Activated CD4-positive, alpha-beta T cell treated with anti-CD3 and anti-CD28 coated beads, Interleukin-2, amount 10 ng/mL, durations not matched to agents 7 days and 5 days (primary cell): ENCODE measurements at regions not wholly inside any gene's neighbourhood (a gene's known extent, or its start where the extent isn't known, plus 50 kb on each side); places are given as distances from the start of the nearest gene placed in this dataset.
"Not testable (repeated sequence)": the region's sequence is repeated elsewhere in the genome, so short reads cannot be mapped to it uniquely, and the experiment has no call there.

Experiments
- CTCF ChIA-PET: fragments of 350-600 bp; sonication (Branson Sonifier 250); formaldehyde crosslinking; loops from one replicate; lab custom pipeline; 2021; ENCODE audit warnings: antibody characterized with exemption; lab: Charles Lee
- POLR2A ChIA-PET: fragments of 350-600 bp; sonication (Branson Sonifier 250); formaldehyde crosslinking; loops from one replicate; lab custom pipeline; 2021; ENCODE audit warnings: antibody characterized with exemption; lab: Charles Lee
- DNase-seq: peaks from one replicate; pipeline ENCODE4 v3.0.0-alpha.2; 2020
- H3K27ac Mint-ChIP-seq: one replicate; pipeline ENCODE4 v1.8.0; 2021; ENCODE audit warnings: mild to moderate bottlenecking, moderate library complexity, mixed read lengths
- H3K27me3 Mint-ChIP-seq: one replicate; pipeline ENCODE4 v1.8.0; 2021; ENCODE audit warnings: mixed read lengths
- H3K36me3 Mint-ChIP-seq: one replicate; pipeline ENCODE4 v1.8.0; 2021; ENCODE audit warnings: low read depth, mixed read lengths
- H3K4me1 Mint-ChIP-seq: one replicate; pipeline ENCODE4 v1.8.0; 2021; ENCODE audit warnings: mixed read lengths
- H3K4me3 Mint-ChIP-seq: one replicate; pipeline ENCODE4 v1.8.0; 2021; ENCODE audit warnings: mild to moderate bottlenecking, moderate library complexity, mixed read lengths
- H3K9me3 Mint-ChIP-seq: one replicate; pipeline ENCODE4 v1.8.0; 2021; ENCODE audit warnings: mixed read lengths

DNA sequence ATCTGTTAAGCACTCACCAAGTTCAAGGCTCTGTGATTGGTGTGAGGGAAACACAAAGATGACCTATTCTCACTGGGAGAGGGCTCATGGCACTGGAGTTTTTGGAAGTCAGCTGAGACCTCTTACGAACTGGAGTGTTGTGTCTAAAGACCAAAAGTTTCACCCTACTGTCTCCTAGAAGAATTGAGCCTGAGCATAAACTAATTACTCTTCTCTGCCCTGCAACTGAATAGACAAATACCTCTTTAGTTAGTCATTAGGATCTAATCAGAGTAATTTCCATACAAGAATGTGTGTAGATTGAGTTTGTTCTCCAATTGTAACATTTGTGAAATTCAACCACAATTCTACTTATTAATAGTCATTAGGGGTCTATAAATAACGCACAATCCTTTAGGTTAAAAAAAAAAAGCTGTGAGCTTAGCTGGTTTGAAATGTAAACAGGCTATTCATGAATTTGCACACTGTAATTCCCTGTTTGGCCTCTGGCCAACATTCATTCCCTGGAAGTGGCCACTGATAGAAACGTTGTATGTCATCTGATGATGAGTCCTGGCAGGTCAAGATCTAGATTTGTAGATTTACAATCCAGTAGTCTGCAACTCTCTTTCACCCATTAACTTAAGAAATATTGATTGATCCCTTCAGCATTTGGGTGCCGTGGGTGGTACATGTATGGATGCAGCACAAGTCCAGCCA, 76.8 kb upstream of the SOX14 start:
- no peaks in the 10 kb centered on the region for H3K9me3 Mint-ChIP-seq
- no peak overlapping the region for H3K27ac Mint-ChIP-seq
- H3K4me1 Mint-ChIP-seq: no peaks in the 10 kb centered on the region
- CTCF ChIA-PET: no interaction called here
- H3K27me3 Mint-ChIP-seq: no peaks in the 10 kb centered on the region
- no peaks in the 10 kb centered on the region for H3K36me3 Mint-ChIP-seq
- H3K4me3 Mint-ChIP-seq: no peak overlapping the region
- no peak for DNase-seq
- POLR2A ChIA-PET: no interaction called here

DNA sequence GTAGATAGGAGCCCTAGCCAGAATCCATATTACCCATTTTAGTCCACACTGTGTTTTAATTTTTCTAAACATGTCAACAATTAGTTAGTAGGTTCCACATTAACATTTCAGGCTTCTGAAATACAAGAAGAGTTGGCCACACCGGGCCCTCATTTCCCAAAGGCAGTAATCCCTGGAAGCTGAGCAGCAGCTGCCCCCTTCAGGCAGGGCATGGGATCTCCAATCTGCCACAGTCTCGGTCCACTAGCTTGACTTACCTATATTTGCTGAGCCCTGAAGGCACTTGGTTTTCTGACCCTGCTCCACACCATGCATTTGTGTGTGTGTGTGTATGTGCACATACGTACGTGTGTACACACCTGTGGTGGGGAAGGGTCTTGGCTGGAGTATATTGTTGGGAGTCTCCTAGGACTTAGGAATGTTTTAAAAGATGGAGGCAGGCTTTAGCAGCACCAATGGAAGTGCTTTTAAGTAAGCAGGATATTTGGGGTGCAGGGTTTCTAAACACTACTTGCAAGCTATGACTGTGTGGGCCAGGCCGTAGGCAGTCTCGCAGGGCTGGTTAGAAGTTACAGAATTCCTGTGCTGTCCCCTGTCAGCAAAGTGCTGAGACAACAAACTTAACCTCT, 71.2 kb upstream of the SOX14 start:
- no peak overlapping the region for H3K27ac Mint-ChIP-seq
- ChIA-PET CTCF (interaction anchor here (0.7 kb wide), 1 partner anchor 160 kb away, joined by 3 read pairs; no protein-coding TSS in a partner anchor), POLR2A (no interaction called here)
- H3K9me3 Mint-ChIP-seq: no peaks in the 10 kb centered on the region
- no peak overlapping the region for H3K4me3 Mint-ChIP-seq
- no peaks in the 10 kb centered on the region for H3K27me3 Mint-ChIP-seq
- H3K4me1 Mint-ChIP-seq: no peaks in the 10 kb centered on the region
- H3K36me3 Mint-ChIP-seq: no peaks in the 10 kb centered on the region
- no peak for DNase-seq

DNA sequence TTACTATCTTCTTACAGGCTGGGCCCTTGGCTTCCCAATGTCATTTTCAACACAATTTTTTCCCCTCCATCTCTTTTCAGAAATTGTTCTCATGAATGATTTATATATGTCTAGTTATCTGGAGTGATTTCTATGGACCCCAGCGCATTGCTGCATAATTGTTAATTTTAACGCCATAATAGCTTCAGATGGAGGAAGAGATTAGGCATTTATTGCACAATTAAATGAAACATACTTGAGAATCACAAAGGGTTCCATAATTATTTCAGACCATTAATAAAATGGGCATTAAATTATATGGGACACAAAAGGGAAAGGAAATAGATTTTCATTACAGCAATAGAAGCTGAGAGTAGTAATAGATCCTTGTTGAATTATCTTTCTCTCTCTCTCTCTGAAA, 70.3 kb upstream of the SOX14 start:
- POLR2A ChIA-PET: no interaction called here
- H3K4me1 Mint-ChIP-seq: no peaks in the 10 kb centered on the region
- H3K27ac Mint-ChIP-seq: no peak overlapping the region
- H3K4me3 Mint-ChIP-seq: no peak overlapping the region
- CTCF ChIA-PET: interaction anchor here (0.7 kb wide), 1 partner anchor 161 kb away, joined by 3 read pairs; no protein-coding TSS in a partner anchor
- H3K9me3 Mint-ChIP-seq: no peaks in the 10 kb centered on the region
- H3K36me3 Mint-ChIP-seq: no peaks in the 10 kb centered on the region
- no peaks in the 10 kb centered on the region for H3K27me3 Mint-ChIP-seq
- no peak for DNase-seq

DNA sequence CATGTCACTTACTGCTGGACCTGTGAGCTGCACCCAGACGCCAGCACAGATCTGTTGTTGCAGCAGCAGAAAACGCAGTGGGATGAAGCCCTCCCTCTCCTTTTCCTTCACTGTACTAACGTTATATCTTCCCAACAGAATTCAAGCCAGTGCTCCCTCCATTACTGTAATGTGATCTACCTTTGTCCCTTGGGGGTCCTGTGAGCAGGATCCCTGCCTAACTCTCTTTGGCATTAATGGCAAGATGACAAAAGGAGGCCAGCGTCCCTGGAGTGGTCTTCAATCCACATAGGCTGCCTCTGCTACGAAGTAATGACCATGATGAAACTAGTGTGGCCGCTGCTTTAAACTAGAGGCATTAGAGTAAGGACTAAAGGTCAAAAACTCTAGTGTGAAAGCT, 69.3 kb upstream of the SOX14 start:
- no peaks in the 10 kb centered on the region for H3K4me1 Mint-ChIP-seq
- H3K27ac Mint-ChIP-seq: no peak overlapping the region
- no peak for DNase-seq
- H3K9me3 Mint-ChIP-seq: no peaks in the 10 kb centered on the region
- no peaks in the 10 kb centered on the region for H3K36me3 Mint-ChIP-seq
- POLR2A ChIA-PET: no interaction called here
- no peaks in the 10 kb centered on the region for H3K27me3 Mint-ChIP-seq
- no peak overlapping the region for H3K4me3 Mint-ChIP-seq
- CTCF ChIA-PET: no interaction called here

DNA sequence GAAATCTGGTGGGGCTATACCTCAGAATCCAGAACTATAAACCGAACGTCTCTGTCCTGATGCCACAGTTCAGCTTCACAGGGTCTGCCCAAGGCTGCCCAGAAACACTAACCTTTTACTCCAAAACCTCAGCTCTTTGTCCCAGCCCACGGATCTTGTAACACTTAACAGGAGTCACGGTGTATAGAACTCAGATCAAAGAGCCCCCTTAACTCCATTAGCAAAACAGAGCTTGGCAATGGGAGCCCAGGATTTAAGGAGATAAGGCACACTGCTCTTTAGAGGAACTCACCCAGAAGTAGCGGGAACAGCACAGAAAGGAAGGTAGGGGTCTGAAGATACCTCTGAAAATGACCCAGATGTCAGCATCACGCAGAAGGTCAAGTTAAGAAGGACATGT, 68.8 kb upstream of the SOX14 start:
- H3K9me3 Mint-ChIP-seq: no peaks in the 10 kb centered on the region
- no peak overlapping the region for H3K4me3 Mint-ChIP-seq
- DNase-seq: no peak
- no peak overlapping the region for H3K27ac Mint-ChIP-seq
- no peaks in the 10 kb centered on the region for H3K27me3 Mint-ChIP-seq
- POLR2A ChIA-PET: no interaction called here
- H3K36me3 Mint-ChIP-seq: no peaks in the 10 kb centered on the region
- no peaks in the 10 kb centered on the region for H3K4me1 Mint-ChIP-seq
- CTCF ChIA-PET: no interaction called here

DNA sequence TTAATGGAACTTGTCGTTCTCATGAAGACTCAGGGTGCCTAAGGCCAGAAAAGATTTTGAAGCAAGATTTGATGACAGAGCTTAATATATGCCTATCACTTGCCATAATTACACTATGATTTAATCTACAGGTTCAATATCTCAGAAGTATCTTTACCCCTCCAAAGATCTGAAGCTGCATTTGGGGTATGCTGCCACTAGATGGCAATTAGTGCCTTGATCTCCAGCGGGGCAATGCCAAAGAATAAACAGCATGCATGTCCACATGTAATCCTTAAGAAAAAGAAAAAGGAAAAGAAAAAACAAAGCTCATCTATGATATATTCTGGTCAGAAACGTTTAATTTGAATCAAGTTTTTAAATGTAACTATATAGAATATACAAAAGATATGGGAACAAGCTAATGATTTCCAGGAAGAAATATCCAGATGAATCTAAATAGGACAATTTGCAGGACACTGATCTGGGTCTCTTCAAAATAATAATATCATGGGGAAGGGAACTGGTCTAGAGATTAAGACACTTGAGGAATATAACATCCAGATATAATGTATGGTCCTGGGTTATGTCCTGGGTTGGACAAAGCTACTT, 55.0 kb upstream of the SOX14 start:
- Mint-ChIP-seq H3K27ac (no peak overlapping the region), H3K9me3 (peaks cover 5% of the 10 kb centered on the region), H3K4me1 (no peaks in the 10 kb centered on the region), H3K27me3 (no peaks in the 10 kb centered on the region), H3K4me3 (no peak overlapping the region), H3K36me3 (no peaks in the 10 kb centered on the region)
- DNase-seq: no peak
- CTCF ChIA-PET: interaction anchor here (0.6 kb wide), 1 partner anchor 17 kb away, joined by 3 read pairs; no protein-coding TSS in a partner anchor
- POLR2A ChIA-PET: no interaction called here

DNA sequence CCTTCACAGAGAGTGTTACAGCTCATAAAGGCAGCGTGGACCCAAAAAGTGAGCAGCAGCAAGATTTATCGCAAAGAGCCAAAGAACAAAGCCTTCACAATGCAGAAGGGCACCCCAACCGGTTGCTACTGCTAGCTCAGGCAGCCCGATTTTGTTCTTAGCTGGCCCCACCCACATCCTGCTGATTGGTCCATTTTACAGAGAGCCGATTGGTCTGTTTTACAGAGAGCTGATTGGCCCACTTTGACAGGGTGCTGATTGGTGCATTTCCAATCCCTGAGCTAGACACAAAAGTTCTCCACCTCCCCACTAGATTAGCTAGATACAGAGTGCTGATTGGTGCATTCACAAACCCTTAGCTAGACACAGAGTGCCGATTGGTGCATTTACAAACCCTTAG, 50.1 kb upstream of the SOX14 start:
- CTCF ChIA-PET, H3K27me3 Mint-ChIP-seq, POLR2A ChIA-PET: not testable (repeated sequence)

More for the DNA sequence above, 50.1 kb upstream of the SOX14 start:
- DNase-seq, H3K27ac Mint-ChIP-seq, H3K36me3 Mint-ChIP-seq, H3K9me3 Mint-ChIP-seq, H3K4me3 Mint-ChIP-seq, H3K4me1 Mint-ChIP-seq: not testable (repeated sequence)
